HG02884 (cell line): ENCODE measurements at regions not wholly inside any gene's neighbourhood (a gene's known extent, or its start where the extent isn't known, plus 50 kb on each side); places are given as distances from the start of the nearest gene placed in this dataset.
A peak's percentile ranks its signal among the peaks of the same experiment; 100 is the strongest.

ENCODE experiments used
- ATAC-seq: cut with Tn5 transposase; IDR thresholded peaks from one replicate; pipeline ENCODE4 v1.9.1; 2021; ENCODE audit warnings: mild to moderate bottlenecking, moderate library complexity; ENCODE audit not compliant: unreplicated experiment

DNA sequence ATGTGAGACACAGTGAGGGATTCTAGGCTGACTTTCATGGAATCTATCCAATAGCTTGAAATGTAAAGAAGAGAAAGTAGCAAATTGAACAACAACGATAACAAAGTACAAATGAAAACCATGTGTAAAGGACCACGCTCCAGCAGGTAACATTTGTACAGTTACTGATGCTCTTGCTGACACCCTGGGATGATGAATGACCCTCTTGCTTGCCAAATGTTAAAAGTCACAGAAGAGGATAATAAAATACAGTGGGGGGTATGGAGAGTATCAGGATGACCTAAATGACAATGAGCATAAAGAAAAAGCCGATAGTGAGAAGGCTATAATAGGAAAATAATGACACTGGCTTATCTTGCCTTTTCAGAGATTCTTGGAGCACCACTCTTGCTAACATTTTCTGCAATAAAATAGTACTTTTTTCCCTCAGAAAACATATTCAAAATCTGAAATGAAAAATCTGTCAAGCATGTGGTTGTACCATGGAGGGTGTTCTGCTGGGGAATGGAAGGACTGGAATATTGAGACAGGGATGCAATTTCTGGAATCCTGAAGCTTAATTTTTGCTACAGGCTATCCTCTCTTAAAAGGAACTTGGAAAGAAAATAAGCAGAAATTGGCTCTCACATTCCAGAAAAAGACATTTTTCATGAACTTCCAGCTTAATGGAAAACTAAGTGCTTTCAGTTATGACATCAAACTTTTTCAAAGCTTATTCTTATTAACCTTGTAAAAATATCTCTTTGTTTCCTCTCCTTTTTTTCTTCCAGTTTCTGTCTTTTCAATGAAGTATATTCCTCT, 303.2 kb upstream of the GHITM start:
- ATAC-seq: no peak

DNA sequence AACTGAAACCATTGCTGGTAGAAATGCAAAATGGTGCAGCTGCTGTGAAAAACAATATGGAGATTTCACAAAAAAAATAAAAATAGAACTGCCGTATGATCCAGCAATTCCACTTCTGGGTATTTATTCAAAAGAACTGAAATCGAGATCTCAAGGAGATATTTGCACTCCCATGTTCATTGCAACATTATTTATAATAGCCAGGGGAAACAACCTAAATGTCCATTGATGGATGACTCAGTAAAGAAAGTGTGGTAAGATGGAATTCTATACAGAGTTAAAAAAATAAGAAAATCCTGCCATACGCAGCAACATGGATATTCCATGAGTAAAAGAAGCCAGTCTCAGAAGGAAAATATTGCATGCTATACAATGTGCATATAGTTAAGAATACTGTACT, 290.6 kb upstream of the GHITM start:
- no peak for ATAC-seq

DNA sequence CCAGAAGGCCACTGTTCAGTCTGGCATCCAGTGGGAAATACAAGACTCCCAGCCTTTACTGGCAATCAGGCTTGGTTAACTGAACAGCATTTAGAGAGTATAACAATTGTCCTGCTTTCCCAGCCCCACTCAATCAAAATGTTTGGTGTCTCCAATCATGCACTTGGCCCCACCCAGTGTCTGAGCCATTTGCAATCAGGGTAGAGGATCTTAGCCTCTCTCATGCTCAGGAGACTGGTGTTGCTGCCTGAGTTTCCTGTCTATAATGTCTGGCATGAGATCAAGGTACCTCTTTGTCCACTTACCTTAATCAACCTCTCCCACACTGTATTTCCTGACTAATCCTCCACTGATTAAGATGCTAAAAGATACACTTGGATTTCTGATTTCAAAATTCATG, 290.2 kb upstream of the GHITM start:
- ATAC-seq: no peak

DNA sequence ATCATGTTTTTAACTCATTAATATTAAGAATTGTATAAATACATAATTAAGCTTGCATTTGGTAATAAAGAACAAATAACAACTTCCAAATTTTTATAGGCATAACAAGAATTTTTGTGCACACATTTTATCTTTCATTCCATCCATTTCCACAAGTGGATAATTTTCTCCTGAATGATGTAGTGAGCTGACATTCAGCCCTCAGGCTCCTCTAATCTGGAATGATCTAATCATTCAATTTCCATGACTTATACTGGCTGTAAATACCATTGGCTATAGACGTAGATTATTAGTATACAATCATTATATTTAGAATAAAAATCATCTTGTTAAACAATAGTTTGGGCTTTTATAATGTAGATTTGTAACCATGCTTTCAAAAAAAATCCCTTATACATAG, 287.2 kb upstream of the GHITM start:
- no peak for ATAC-seq

DNA sequence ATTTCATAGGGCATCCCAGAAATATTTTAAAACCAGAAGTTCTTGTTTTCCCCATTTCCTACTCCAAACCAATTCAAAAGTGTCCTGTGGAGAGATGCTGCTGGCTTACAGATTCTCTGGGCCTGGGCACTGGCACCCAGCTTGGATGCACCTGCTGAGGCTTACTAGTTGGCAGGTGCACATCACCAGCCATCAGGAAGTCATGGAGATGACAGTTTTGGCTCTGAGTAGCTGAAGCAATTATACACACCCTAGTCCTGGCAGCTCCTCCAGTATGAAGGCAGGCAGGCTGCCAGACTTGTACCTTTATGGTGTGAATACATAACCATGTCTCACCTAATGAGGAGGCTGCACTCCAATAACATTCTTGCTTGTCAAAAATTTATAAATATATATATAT, 276.6 kb upstream of the GHITM start:
- no peak for ATAC-seq

DNA sequence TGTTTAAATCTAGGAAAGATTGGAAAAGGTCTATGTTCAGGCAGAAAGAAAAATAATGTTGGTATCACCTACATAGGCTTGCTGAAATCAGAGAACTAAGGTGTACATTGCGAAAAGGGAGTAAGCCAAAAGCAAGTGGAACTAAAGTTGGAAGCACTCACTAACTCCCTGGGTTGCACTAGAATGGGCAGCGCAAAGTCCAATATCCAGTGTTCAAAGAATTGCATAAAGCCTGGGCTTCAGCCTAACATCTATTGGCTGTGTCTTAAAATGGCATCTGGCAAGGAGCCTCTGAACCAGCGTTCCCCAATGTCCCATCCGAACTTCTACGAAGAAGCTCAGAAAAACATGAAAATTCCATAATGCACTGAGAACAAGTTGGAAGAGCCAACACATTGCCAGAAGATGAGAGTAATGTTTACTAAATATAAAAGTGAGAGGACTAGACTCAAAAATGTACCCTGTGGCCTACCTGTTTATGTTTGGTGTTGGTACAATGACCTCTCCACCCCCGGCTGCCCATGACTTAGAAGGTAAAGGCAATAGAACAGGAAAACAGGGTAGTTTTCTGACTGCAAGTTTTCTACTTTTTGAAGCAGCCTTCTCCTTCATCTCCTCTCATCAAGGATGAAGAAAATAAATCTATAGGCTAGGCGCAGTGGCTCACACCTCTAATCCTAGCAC, 275.9 kb upstream of the GHITM start:
- ATAC-seq: no peak

DNA sequence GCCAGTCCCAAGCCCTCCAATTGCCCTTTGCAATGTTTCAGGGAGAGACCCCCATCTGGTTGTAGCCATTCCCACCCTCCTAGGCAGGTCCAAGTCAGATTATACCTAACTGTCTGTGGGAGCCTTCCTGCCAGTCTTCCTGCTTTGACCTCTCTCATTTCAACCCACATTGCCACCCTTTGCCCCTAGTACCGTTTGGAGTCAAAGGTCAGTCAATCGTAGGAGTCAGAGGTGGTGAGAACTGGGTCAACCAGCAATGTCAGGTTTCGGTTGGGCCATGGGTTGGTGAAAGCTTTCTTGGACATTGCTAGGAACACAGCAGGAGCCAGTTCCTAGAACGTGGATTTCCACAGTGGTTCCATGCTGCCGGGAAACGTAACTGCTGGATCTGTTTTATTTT, 269.4 kb upstream of the GHITM start:
- ATAC-seq: no peak

DNA sequence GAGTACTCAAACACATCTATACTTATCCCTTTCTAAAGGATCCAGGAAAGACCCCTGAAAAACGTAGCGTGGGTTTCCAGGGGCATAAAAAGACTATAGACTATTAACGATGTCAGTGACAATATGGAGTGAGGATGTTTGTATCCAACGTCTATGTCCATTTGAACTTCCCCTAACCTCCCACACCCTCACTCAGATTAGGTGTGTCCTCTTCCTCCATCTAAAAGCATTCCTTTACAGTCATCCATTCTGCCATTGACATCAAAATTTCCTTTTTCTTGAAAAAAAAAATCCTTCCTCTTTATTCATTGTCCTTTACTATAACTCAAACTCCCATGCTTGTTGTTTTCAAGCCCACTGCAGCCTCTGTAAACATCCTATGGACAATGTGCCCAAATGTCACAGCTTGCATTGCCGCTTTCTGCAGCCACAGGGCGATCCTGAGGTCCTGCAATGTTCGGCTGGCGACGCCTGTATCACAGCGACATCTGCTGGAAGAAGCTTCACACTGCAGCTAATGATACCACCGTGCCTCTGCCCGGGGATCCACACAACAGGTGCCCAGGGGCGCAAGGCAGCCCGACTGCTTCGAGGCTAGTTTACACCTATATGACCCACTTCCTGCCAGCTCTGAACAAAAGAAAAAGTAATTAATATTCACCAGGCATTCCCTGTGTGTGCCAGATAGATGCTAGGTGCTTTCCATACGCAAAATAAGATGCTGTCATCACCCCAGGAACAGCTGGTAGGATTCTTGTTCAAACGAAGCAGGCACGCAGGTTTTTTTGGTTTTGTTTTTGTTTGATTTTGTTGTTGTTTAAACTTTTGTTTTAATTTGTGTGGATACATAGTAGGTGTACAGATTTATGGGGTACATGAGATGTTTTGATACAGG, 267.9 kb upstream of the GHITM start:
- peak; percentile 97 for ATAC-seq

DNA sequence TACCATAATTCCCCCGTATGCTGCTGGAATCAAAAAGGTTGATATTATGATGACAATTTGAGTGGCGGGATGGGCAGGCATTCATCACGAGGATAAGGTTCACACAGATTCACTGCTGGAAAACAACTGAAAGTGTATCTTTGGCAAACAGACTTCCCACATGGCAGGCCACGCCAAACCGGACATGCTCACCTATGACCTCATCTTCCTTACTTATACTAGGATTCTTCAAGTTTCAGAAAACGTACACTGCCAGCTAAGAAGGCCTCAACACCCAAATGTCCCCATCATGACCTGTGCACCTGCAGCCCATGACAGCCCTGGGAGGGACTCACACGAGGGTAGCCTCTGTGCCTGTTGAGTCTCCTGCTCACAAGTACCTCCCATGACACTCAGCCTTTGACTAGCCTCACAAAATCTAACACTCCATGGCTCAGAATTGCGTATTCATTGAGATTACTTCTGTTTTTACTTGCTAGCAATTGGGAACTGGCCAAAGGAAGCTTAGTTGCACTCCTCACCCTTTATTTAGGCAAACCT, 259.0 kb upstream of the GHITM start:
- no peak for ATAC-seq

DNA sequence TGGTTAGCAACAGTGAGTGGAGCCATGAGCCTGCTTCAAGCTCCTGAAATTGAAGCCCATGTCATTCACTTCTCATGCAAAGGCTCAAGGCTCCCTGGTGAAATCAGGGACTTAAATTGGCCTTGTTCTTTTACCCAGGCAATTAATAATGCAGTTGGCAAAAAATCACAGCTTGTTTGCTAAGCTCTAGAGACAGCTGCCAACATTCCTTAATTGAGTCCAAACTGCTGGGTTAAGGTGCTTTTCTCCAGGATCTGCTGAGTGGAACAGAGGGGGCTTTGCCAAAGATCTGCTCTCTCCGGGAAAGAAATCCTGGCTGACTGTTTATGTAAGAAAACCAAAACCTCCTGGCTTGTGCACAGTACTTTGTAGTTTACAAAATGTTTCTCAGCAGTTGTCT, 257.6 kb upstream of the GHITM start:
- ATAC-seq: no peak

DNA sequence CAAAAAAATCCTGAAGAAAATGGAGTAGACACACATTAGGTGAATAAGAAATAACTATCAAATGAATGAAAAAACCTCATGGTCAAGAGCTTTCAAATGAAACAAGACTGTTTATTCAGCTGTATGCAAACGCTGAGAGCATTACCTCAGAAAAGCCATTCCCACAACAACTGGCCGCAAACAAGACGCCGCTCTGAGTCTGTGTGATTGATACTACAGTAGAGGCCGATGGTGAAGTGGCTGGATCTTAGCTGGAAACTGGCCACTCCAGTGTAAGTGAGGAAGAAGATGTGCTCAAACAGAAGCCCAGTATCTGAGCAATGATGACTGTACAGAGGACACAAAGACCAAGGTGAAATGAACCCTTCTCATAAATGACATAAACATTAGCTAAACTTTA, 252.4 kb upstream of the GHITM start:
- ATAC-seq: no peak

DNA sequence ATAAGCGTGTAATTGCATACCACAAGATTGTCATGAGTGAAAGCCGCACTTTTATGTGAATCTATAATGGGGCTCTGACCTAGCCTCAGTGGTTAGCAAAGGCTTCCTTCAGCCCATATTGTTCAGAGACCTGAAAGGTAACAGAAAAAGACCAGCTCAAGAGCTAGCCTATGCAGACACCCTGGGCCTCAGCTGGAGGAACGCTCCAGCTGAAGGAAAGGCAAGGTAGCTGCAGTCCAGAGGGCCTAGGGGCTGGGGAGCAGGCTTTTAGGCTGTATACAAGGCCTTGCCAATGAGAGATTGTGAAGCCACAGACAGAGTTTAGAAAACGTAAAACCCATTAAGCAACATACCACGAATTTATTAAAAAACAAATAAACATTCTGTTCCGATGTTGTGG, 246.6 kb upstream of the GHITM start:
- no peak for ATAC-seq

DNA sequence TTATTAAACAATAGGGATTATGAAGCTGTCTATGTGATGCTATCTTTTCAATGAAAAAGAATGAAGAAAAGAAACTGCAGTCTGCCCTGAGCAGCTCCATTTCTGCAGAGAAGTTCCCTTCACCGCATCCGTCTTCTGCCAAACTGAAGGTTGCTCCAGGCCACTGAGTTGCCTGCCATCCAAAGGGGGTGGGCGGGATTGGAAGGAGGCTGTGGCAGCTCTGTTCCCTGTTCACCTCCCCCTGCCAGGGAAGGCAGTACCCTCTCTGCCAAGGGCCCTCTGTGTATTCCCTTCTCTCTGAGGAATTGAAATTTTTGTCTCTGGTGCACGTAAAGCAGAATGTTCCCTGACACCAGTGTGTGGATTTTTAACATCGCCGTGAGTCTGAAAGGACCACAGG, 243.1 kb upstream of the GHITM start:
- no peak for ATAC-seq

DNA sequence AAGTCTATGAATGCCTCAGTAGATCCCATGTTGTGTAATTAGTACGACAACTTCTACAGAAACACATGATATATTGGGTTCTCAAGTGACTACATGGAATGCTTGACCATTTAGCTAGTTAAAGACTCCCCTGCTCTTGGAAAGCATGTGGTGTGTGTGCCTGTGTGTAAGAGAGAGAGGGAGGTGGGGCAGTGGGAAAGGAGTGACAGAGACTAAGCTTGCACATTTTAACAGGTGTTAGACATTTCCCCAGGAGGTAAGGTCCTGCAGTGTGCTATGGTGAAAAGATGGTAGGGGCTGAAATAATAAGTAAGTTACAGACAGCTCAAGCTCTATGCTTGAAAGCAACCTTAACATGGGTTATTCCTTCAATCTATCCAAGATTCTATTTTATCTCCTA, 241.7 kb upstream of the GHITM start:
- ATAC-seq: no peak

DNA sequence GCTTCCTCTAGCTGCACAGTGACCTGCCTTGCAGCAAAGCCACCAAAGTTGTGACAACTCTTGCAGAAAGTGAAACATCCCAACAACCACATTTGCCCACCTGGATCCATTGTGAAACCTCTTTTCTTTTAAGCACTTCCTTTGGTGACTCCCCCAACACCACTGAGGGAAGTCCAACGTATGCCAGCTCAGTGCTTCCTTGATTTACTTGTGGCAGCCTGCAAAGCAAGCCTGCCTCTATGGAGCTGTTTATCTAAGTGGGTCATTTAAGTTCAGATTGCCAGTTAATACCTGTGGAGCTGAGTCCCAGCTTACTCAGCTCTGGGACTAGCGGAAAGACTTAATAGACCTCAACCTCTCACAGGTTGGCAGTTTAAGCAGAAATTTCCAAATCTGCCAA, 230.8 kb upstream of the GHITM start:
- ATAC-seq: no peak

DNA sequence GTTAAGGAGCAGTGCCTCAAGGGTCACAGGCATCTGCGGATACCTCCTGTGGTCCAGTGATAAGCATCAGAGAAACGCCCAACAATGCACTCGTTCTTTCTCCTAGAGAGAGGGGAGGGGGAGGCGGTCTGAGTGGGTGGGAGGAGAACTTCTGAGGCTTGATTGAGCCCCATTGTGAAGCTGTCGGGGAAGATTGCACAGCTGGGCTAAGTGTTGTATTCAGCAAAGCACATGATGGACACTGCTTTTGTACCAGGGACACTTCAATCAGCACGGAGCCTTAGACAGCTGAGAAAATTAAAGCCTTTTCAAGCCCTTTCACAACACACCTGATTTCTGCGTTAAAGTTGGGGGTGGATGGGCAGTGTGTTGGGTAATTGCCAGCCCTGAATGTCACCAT, 230.3 kb upstream of the GHITM start:
- ATAC-seq: no peak

DNA sequence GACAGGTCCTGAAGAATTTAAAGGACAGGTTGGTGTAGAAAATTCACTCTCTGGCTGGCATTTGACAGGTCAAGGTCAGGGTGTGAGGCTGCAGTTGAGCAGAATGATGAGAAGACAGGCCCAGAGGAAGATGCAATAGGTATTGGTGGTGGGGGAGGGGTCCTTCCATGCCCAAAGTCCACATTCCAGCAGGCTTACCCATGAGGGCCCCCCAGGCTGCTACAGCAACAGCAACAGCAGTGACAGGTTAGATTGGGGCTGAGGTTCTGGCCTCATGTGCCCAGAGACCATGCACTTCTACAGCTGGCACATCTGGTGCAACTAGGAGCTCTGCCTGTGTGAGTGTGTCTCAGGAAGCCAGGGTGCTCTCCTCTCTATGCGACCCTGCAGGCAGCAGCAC, 223.5 kb upstream of the GHITM start:
- no peak for ATAC-seq

DNA sequence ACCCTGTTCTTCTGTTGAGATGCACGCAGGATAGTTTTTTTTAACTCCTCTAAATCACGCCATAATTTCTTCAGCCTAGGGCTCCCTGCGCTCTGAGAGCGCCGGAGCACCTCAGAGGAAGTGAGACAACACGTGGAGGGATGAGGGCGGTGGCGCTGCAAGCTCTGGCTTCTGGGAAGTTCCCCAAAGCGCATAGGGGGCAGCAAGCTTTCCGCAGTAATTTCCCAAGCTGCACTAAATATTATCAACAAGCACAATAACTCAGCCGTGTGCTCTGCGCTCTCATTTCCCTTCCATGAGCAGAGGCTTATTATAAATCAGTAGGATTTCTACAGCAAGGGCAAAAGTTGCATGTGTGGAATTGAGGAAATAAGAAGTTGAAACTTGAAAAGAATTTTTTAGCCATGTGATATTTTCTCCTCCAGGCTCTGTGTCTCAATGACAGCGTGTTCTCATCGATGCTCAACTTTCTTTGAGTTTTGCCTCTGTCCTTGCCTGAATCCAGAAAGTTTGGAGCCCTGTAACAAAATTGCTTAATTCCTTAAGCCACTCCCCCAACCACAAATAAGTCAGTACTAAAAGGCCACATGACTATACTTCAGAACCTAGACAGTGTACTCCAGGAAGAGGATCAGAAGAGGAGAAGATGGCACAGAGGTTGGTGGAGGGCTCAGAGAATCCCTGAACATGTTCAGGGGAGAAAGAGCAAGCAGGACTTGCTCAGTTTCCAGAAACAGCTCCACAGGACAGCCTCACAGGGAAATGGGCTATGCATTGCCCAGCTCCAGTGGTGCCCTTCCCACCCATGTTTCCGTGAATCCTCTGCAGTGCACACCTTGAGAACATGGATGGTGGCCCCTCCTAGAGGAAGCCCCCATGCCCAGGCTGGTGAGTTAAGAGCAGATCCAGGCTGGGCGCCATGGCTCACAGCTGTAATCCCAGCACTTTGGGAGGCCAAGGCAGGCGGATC, 221.5 kb upstream of the GHITM start:
- ATAC-seq: peak; percentile 99

DNA sequence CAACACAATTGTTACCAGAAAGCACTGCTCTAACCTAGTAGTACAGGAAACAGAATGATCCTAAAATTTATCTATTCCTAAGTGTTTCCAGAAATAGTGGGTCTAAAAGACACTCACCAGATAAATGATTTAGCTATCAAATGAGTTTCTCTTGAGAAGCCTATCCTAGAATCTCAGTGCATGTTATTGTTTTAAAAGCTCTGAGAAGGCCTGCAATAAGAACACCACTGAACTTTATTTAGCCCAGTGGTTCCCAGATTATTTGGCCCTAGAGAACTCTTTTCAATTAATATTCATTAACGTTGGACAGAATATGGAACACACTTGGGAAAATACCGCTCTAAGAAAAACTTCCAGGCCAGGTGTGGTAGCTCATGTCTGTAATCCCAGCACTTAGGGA, 220.1 kb upstream of the GHITM start:
- ATAC-seq: no peak
